Neural cell (in vitro differentiated cells): ENCODE measurements at regions not wholly inside any gene's neighbourhood (a gene's known extent, or its start where the extent isn't known, plus 50 kb on each side); places are given as distances from the start of the nearest gene placed in this dataset.

Experiments
- H2AFZ ChIP-seq: fragments of 200-600, 300-800 bp; sonication (generic), shearing (Covaris generic); 2 replicates; pipeline ENCODE4 v1.6.0; 2014; ENCODE audit warnings: low read depth, mild to moderate bottlenecking, antibody characterized with exemption, low read length, moderate library complexity
- H3F3A ChIP-seq: fragments of 200-600 bp; shearing (Covaris generic); 2 replicates; pipeline ENCODE4 v1.6.1; 2016; ENCODE audit warnings: mild to moderate bottlenecking, moderate library complexity, mixed read lengths, antibody characterized with exemption, low read length; ENCODE audit not compliant: insufficient read depth, poor library complexity, severe bottlenecking
- H3K27ac ChIP-seq: fragments of 200-600, 300-800 bp; sonication (generic), shearing (Covaris generic); 2 replicates; pipeline ENCODE4 v1.5.1; 2014; ENCODE audit warnings: mild to moderate bottlenecking, low read length, moderate library complexity
- H3K27me3 ChIP-seq: fragments of 300-800, 200-600 bp; sonication (generic), shearing (Covaris generic); 2 replicates; pipeline ENCODE4 v1.6.0; 2014; ENCODE audit warnings: mild to moderate bottlenecking, low read depth, low read length, moderate library complexity; ENCODE audit not compliant: insufficient read depth
- H3K36me3 ChIP-seq: fragments of 300-800, 200-600 bp; sonication (generic), shearing (Covaris generic); 2 replicates; pipeline ENCODE4 v1.5.1; 2014; ENCODE audit warnings: mild to moderate bottlenecking, antibody characterized with exemption, low read length, moderate library complexity; ENCODE audit not compliant: insufficient read depth
- H3K4me2 ChIP-seq: fragments of 300-800, 200-600 bp; sonication (generic), shearing (Covaris generic); 2 replicates; pipeline ENCODE4 v1.6.0; 2014; ENCODE audit warnings: mild to moderate bottlenecking, low read length
- H3K4me3 ChIP-seq: fragments of 300-800, 200-600 bp; sonication (generic), shearing (Covaris generic); 2 replicates; pipeline ENCODE4 v1.5.1; 2014; ENCODE audit warnings: mild to moderate bottlenecking, low read length, moderate library complexity
- H3K79me2 ChIP-seq: fragments of 200-600 bp; shearing (Covaris generic); replicated peaks from 2 replicates; pipeline ENCODE4 v1.6.0; 2014; ENCODE audit warnings: mild to moderate bottlenecking, low read length, moderate library complexity; ENCODE audit not compliant: insufficient read depth
- H3K9ac ChIP-seq: fragments of 300-800, 200-600 bp; sonication (generic), shearing (Covaris generic); 2 replicates; pipeline ENCODE4 v1.6.1; 2016; ENCODE audit warnings: mild to moderate bottlenecking, low read length, mixed read lengths
- H3K9me2 ChIP-seq: fragments of 200-600 bp; shearing (Covaris generic); 2 replicates; pipeline ENCODE4 v1.6.1; 2016; ENCODE audit warnings: mild to moderate bottlenecking, low read length, mixed read lengths; ENCODE audit not compliant: insufficient read depth
- H3K9me3 ChIP-seq: fragments of 200-600, 300-800 bp; sonication (generic), shearing (Covaris generic); 2 replicates; pipeline ENCODE4 v1.6.1; 2016; ENCODE audit warnings: mild to moderate bottlenecking, mixed run types, low read length, moderate library complexity, mixed read lengths
- H4K20me1 ChIP-seq: fragments of 200-600 bp; shearing (Covaris generic); 2 replicates; pipeline ENCODE4 v1.6.1; 2016; ENCODE audit warnings: mild to moderate bottlenecking, mixed run types; ENCODE audit not compliant: insufficient read depth
- CTCF ChIP-seq: fragments of 450-650 bp; IDR thresholded peaks from 2 replicates; pipeline ENCODE4 v1.5.1; 2014; ENCODE audit warnings: antibody characterized with exemption, mild to moderate bottlenecking, moderate library complexity; ENCODE audit not compliant: poor library complexity, severe bottlenecking
- EP300 ChIP-seq: fragments of 450-650 bp; conservative IDR thresholded peaks from 2 replicates; pipeline ENCODE4 v1.6.1; 2014; ENCODE audit warnings: antibody characterized with exemption, mild to moderate bottlenecking, moderate library complexity; ENCODE audit not compliant: poor library complexity, severe bottlenecking
- EZH2 ChIP-seq: fragments of 200-600, 300-800 bp; shearing (Covaris generic), sonication (generic); IDR thresholded peaks from 2 replicates; pipeline ENCODE4 v1.6.1; 2014; ENCODE audit warnings: antibody characterized with exemption, low read length, borderline replicate concordance, mild to moderate bottlenecking; ENCODE audit not compliant: insufficient read depth, poor library complexity, severe bottlenecking
- MXI1 ChIP-seq: fragments of 450-650 bp; conservative IDR thresholded peaks from 2 replicates; pipeline ENCODE4 v1.6.1; 2014; ENCODE audit warnings: antibody characterized with exemption, mild to moderate bottlenecking; ENCODE audit not compliant: poor library complexity, severe bottlenecking
- POLR2AphosphoS5 ChIP-seq: IDR thresholded peaks from 2 replicates; pipeline ENCODE4 v1.6.1; 2012
- RAD21 ChIP-seq: fragments of 450-650 bp; conservative IDR thresholded peaks from 2 replicates; pipeline ENCODE4 v1.6.1; 2014; ENCODE audit warnings: antibody characterized with exemption, mild to moderate bottlenecking, moderate library complexity
- SMC3 ChIP-seq: fragments of 450-650 bp; conservative IDR thresholded peaks from 2 replicates; pipeline ENCODE4 v1.6.1; 2014; ENCODE audit warnings: antibody characterized with exemption, mild to moderate bottlenecking, moderate library complexity; ENCODE audit not compliant: poor library complexity
- TAF1 ChIP-seq: IDR thresholded peaks from 2 replicates; pipeline ENCODE4 v1.6.1; 2012; ENCODE audit warnings: low read depth
- TF ChIP-seq, protein P1 (sequence below): IDR thresholded peaks from 2 replicates; pipeline ENCODE4 v1.6.1; 2012; ENCODE audit warnings: borderline replicate concordance

DNA sequence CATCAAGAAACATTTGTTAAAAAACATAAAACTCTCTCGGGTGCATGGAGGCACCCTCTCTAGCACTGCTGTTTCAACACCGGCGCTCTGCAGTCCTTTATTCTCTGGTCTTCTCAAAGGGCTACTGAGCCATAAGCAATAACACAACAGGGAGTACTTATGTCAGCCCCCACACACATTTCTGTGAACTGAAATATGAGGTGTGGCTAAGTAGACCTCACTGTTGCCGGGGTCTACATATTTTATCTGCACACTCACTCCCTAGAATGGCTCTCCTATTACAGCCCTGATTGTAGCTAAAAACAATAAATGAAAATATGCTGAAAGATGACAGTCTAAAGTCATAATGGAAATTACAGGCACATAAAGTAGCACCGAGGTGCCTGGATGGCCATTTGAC is 235.1 kb downstream of the GRB14 start:
- Histone ChIP-seq H3K27me3 (no peaks in the 10 kb centered on the region), H2AFZ (no peak overlapping the region), H3K9ac (no peak overlapping the region), H3K36me3 (no peaks in the 10 kb centered on the region), H3K27ac (no peak overlapping the region), H3K4me3 (no peak overlapping the region), H4K20me1 (no peaks in the 10 kb centered on the region), H3K4me2 (no peak overlapping the region), H3K9me2 (no peaks in the 10 kb centered on the region), H3K79me2 (no peaks in the 10 kb centered on the region), H3F3A (no peaks in the 10 kb centered on the region), H3K9me3 (no peaks in the 10 kb centered on the region)
- TF ChIP-seq MXI1 (no peak), POLR2AphosphoS5 (no peak), TAF1 (no peak), SMC3 (no peak), EP300 (no peak), EZH2 (no peak)
- TF ChIP-seq, protein P1, sequence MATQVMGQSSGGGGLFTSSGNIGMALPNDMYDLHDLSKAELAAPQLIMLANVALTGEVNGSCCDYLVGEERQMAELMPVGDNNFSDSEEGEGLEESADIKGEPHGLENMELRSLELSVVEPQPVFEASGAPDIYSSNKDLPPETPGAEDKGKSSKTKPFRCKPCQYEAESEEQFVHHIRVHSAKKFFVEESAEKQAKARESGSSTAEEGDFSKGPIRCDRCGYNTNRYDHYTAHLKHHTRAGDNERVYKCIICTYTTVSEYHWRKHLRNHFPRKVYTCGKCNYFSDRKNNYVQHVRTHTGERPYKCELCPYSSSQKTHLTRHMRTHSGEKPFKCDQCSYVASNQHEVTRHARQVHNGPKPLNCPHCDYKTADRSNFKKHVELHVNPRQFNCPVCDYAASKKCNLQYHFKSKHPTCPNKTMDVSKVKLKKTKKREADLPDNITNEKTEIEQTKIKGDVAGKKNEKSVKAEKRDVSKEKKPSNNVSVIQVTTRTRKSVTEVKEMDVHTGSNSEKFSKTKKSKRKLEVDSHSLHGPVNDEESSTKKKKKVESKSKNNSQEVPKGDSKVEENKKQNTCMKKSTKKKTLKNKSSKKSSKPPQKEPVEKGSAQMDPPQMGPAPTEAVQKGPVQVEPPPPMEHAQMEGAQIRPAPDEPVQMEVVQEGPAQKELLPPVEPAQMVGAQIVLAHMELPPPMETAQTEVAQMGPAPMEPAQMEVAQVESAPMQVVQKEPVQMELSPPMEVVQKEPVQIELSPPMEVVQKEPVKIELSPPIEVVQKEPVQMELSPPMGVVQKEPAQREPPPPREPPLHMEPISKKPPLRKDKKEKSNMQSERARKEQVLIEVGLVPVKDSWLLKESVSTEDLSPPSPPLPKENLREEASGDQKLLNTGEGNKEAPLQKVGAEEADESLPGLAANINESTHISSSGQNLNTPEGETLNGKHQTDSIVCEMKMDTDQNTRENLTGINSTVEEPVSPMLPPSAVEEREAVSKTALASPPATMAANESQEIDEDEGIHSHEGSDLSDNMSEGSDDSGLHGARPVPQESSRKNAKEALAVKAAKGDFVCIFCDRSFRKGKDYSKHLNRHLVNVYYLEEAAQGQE = no peak

GRCh38 chr2:164384434-164384833 is 236.8 kb downstream of the GRB14 start:
- Histone ChIP-seq H4K20me1 (no peaks in the 10 kb centered on the region), H2AFZ (no peak overlapping the region), H3K9ac (no peak overlapping the region), H3K27me3 (no peaks in the 10 kb centered on the region), H3K4me3 (no peak overlapping the region), H3K4me2 (no peak overlapping the region), H3K79me2 (no peaks in the 10 kb centered on the region), H3K9me2 (no peaks in the 10 kb centered on the region), H3K36me3 (no peaks in the 10 kb centered on the region), H3K27ac (no peak overlapping the region), H3K9me3 (no peaks in the 10 kb centered on the region), H3F3A (no peaks in the 10 kb centered on the region)
- TF ChIP-seq MXI1 (no peak), EZH2 (no peak), TAF1 (no peak), RAD21 (no peak), EP300 (no peak), CTCF (no peak), POLR2AphosphoS5 (no peak), SMC3 (no peak)
- TF ChIP-seq, protein P1 = no peak
